ENCODE measurements at regions not wholly inside any gene's neighbourhood (a gene's known extent, or its start where the extent isn't known, plus 50 kb on each side); places are given as distances from the start of the nearest gene placed in this dataset.
"Not testable (repeated sequence)": the region's sequence is repeated elsewhere in the genome, so short reads cannot be mapped to it uniquely, and the experiment has no call there.

DNA sequence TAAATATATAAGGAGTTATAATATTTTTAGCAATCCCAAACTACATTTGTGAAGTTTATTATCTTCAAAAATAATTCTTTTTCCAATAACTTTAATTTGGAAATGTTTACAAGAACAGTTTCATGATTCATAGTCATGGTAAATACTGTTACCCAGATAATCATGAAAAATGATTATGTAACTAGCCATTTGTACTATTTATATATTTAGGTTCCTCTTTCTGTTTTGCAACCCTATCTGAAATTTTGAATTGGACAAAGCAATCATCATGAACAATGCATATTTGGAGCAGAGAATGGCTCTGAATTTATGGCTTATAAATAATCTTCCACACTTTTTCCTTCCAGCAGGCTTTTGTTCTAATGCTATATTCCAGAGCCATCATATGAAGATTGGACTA, 499.7 kb downstream of the SLCO4C1 start:
- Histone ChIP-seq H3K4me1 (ENCODE audit: control insufficient read depth, insufficient read depth, low read length) (no peaks in the 10 kb centered on the region), H3K36me3 (ENCODE audit: control insufficient read depth, insufficient read depth, low read length) (no peaks in the 10 kb centered on the region)

DNA sequence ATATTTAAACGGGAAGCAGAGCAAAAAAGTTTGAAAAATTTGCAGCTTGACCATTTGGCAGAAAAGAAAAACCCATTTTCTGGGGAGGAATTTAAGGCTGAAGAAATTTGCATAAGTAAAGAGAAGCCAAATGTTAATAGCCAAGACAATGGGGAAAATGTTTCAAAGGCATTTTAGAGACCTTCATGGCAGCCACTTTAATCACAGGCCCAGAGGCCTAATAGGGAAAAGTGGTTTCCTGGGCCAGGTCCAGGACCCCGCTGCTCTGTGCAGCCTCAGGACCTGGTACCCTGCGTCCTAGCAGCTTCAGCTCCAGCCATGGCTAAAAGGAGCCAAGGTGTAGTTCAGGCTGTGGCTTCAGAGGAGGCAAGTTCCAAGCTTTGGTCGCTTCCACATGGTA, 507.3 kb downstream of the SLCO4C1 start:
- Histone ChIP-seq H3K27ac (ENCODE audit: insufficient read depth, low read depth, low read length, poor library complexity, severe bottlenecking) (no peak overlapping the region), H3K9me3 (ENCODE audit: control insufficient read depth, low read length) (no peaks in the 10 kb centered on the region), H3K27me3 (ENCODE audit: control insufficient read depth, insufficient read depth, low read length, poor library complexity, severe bottlenecking) (no peaks in the 10 kb centered on the region), H3K4me1 (ENCODE audit: control insufficient read depth, insufficient read depth, low read length) (no peaks in the 10 kb centered on the region), H3K36me3 (ENCODE audit: control insufficient read depth, insufficient read depth, low read length) (no peaks in the 10 kb centered on the region), H3K4me3 (ENCODE audit: insufficient read depth, low read depth, low read length) (no peak overlapping the region)
- 71 to 73% methylated on average over 4 of the region's 4 CpGs for WGBS, 2 experiments

More for the DNA sequence above, 499.7 kb downstream of the SLCO4C1 start:
- Histone ChIP-seq H3K9me3 (ENCODE audit: control insufficient read depth, low read length) (no peaks in the 10 kb centered on the region), H3K27ac (ENCODE audit: insufficient read depth, low read depth, low read length, poor library complexity, severe bottlenecking) (no peak overlapping the region), H3K27me3 (ENCODE audit: control insufficient read depth, insufficient read depth, low read length, poor library complexity, severe bottlenecking) (no peaks in the 10 kb centered on the region), H3K4me3 (ENCODE audit: insufficient read depth, low read depth, low read length) (no peak overlapping the region)

DNA sequence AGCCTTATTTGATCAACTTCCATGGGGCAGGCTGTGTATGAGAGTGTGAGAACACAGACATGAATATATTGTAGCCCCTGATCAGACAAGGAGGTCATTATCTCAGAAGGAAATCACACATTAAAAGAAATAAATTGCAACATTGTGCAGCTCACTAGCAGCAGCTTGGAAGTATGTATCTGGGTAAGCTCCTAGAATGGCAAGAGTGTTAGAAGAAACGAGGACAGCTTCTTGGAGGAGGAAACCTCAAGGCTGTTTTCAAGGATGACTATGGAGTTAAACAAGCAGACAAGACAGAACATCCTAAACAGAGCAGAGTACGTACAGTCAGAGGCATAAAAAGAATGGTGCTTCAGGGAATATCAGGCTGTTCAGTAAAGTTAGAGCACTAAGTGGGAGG, 511.0 kb downstream of the SLCO4C1 start:
- Histone ChIP-seq H3K27ac (ENCODE audit: insufficient read depth, low read depth, low read length, poor library complexity, severe bottlenecking) (no peak overlapping the region), H3K36me3 (ENCODE audit: control insufficient read depth, insufficient read depth, low read length) (no peaks in the 10 kb centered on the region), H3K4me1 (ENCODE audit: control insufficient read depth, insufficient read depth, low read length) (no peaks in the 10 kb centered on the region), H3K9me3 (ENCODE audit: control insufficient read depth, low read length) (no peaks in the 10 kb centered on the region), H3K4me3 (ENCODE audit: insufficient read depth, low read depth, low read length) (no peak overlapping the region), H3K27me3 (ENCODE audit: control insufficient read depth, insufficient read depth, low read length, poor library complexity, severe bottlenecking) (no peaks in the 10 kb centered on the region)
- 88 to 95% methylated on average over 2 of the region's 2 CpGs for WGBS, 2 experiments

DNA sequence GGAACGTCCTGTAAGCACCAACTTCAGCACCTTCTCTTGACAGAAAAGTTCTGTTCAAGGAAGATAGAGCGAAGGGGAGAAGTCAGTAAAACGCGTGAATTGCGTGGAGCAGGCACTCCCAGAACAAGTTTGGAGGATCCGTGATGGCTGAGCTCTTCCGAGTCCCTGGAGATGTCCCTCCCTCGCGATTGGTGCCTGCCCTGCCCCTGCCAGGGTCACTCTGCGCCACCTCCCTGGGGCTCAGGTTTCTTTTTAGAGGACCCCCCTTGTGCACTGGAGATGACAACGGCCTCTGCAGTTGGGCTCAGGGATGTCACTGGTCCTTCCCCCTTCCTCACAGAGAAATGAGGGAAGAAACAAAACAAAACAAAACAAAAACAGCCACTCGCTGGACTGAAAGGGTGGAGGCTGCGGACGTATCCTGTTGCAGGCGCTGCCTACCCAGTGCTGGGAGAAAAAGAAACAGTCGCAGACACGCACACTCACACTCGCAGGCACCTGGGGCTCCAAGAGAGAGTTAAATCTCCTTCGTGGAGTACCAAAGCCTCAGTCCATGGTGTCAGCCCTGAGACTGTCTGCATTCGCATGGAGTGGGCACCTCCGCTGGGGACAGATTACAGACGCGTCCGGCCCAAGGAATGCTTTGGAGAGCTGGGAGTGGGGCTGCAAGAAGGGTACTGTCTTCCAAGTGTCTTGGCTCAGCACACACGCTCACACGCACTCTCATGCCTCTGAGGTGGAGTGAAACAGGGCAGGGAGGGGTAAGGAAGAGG, 512.7 kb downstream of the SLCO4C1 start:
- Histone ChIP-seq H3K4me3 (ENCODE audit: insufficient read depth, low read depth, low read length) (peak overlapping the region; percentile 3), H3K36me3 (ENCODE audit: control insufficient read depth, insufficient read depth, low read length) (no peaks in the 10 kb centered on the region)
- 74 to 77% methylated on average over 26 of the region's 26 CpGs for WGBS, 2 experiments

GRCh38 chr5:101782352-101783103, 513.6 kb downstream of the SLCO4C1 start:
- Histone ChIP-seq H3K4me1 (ENCODE audit: control insufficient read depth, insufficient read depth, low read length) (no peaks in the 10 kb centered on the region), H3K36me3 (ENCODE audit: control insufficient read depth, insufficient read depth, low read length) (no peaks in the 10 kb centered on the region), H3K9me3 (ENCODE audit: control insufficient read depth, low read length) (no peaks in the 10 kb centered on the region), H3K4me3 (ENCODE audit: insufficient read depth, low read depth, low read length) (no peak overlapping the region), H3K27me3 (ENCODE audit: control insufficient read depth, insufficient read depth, low read length, poor library complexity, severe bottlenecking) (no peaks in the 10 kb centered on the region), H3K27ac (ENCODE audit: insufficient read depth, low read depth, low read length, poor library complexity, severe bottlenecking) (no peak overlapping the region)
- WGBS, 2 experiments, result 67 to 74% methylated on average over 10 of the region's 10 CpGs

More for the DNA sequence above, 512.7 kb downstream of the SLCO4C1 start:
- Histone ChIP-seq H3K27me3 (ENCODE audit: control insufficient read depth, insufficient read depth, low read length, poor library complexity, severe bottlenecking) (no peaks in the 10 kb centered on the region), H3K4me1 (ENCODE audit: control insufficient read depth, insufficient read depth, low read length) (no peaks in the 10 kb centered on the region), H3K9me3 (ENCODE audit: control insufficient read depth, low read length) (no peaks in the 10 kb centered on the region), H3K27ac (ENCODE audit: insufficient read depth, low read depth, low read length, poor library complexity, severe bottlenecking) (no peak overlapping the region)

GRCh38 chr5:101751105-101751504, 545.0 kb downstream of the SLCO4C1 start:
- WGBS, 2 experiments, result 82 to 88% methylated on average over 1 to 3 of the region's 3 CpGs
- Histone ChIP-seq H3K36me3 (ENCODE audit: control insufficient read depth, insufficient read depth, low read length) (no peaks in the 10 kb centered on the region), H3K9me3 (ENCODE audit: control insufficient read depth, low read length) (no peaks in the 10 kb centered on the region), H3K27ac (ENCODE audit: insufficient read depth, low read depth, low read length, poor library complexity, severe bottlenecking) (no peak overlapping the region), H3K4me3 (ENCODE audit: insufficient read depth, low read depth, low read length) (no peak overlapping the region), H3K27me3 (ENCODE audit: control insufficient read depth, insufficient read depth, low read length, poor library complexity, severe bottlenecking) (no peaks in the 10 kb centered on the region), H3K4me1 (ENCODE audit: control insufficient read depth, insufficient read depth, low read length) (no peaks in the 10 kb centered on the region)

GRCh38 chr5:101743000-101743399, 553.1 kb downstream of the SLCO4C1 start:
- not testable (repeated sequence) for H3K4me3 ChIP-seq (ENCODE audit: insufficient read depth, low read depth, low read length); H3K9me3 ChIP-seq (ENCODE audit: control insufficient read depth, low read length); H3K27ac ChIP-seq (ENCODE audit: insufficient read depth, low read depth, low read length, poor library complexity, severe bottlenecking); H3K27me3 ChIP-seq (ENCODE audit: control insufficient read depth, insufficient read depth, low read length, poor library complexity, severe bottlenecking); H3K36me3 ChIP-seq (ENCODE audit: control insufficient read depth, insufficient read depth, low read length); H3K4me1 ChIP-seq (ENCODE audit: control insufficient read depth, insufficient read depth, low read length)

DNA sequence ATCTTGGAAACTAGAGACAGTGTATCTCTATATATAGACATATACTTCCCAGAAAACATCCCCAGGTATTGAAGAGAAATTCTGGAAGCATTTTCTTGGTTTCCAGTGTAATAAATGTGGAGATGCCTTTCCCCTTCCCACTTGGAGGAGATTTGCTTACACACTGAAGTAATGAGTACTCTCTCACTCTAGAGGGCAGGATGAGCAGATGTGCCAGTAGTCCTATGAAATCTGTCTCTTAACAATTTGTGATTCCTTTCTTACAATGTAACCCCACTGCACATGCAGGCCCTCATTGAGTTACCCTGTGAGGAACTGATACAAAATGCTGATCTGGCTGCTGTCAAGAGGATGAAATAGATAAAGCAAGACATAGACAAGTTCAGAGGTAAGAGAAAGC, 567.2 kb downstream of the SLCO4C1 start:
- Histone ChIP-seq H3K4me1 (ENCODE audit: control insufficient read depth, insufficient read depth, low read length) (no peaks in the 10 kb centered on the region), H3K36me3 (ENCODE audit: control insufficient read depth, insufficient read depth, low read length) (no peaks in the 10 kb centered on the region), H3K4me3 (ENCODE audit: insufficient read depth, low read depth, low read length) (no peak overlapping the region), H3K9me3 (ENCODE audit: control insufficient read depth, low read length) (no peaks in the 10 kb centered on the region), H3K27ac (ENCODE audit: insufficient read depth, low read depth, low read length, poor library complexity, severe bottlenecking) (no peak overlapping the region), H3K27me3 (ENCODE audit: control insufficient read depth, insufficient read depth, low read length, poor library complexity, severe bottlenecking) (no peaks in the 10 kb centered on the region)

GRCh38 chr5:101721543-101721942, 574.5 kb downstream of the SLCO4C1 start:
- Histone ChIP-seq H3K4me1 (ENCODE audit: control insufficient read depth, insufficient read depth, low read length) (peaks cover 4% of the 10 kb centered on the region), H3K27ac (ENCODE audit: insufficient read depth, low read depth, low read length, poor library complexity, severe bottlenecking) (no peak overlapping the region), H3K36me3 (ENCODE audit: control insufficient read depth, insufficient read depth, low read length) (no peaks in the 10 kb centered on the region), H3K27me3 (ENCODE audit: control insufficient read depth, insufficient read depth, low read length, poor library complexity, severe bottlenecking) (no peaks in the 10 kb centered on the region), H3K9me3 (ENCODE audit: control insufficient read depth, low read length) (no peaks in the 10 kb centered on the region), H3K4me3 (ENCODE audit: insufficient read depth, low read depth, low read length) (no peak overlapping the region)
- WGBS, 2 experiments, result 0% methylated on average over 1 of the region's 1 CpG; no CpG with 5 or more reads in 1 of the 2 experiments

DNA sequence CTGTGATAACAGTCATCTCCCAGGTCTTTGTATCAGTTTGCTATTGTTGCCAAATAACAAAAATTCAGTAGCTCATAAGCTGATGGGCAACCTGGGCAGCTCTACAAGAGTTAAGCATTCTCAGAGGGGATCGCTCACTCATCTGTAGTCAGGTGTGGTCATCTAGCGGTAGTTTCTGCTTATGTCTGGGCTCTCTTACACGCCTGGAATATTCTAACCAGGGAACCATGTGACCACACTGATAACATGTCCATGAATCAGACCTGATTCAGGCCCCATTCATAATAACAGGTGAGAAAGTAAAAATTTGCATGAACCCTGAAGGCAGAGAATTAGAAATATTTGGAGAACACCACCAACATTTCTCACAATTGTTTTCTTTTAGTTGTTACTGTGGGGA, 576.1 kb downstream of the SLCO4C1 start:
- Histone ChIP-seq H3K27me3 (ENCODE audit: control insufficient read depth, insufficient read depth, low read length, poor library complexity, severe bottlenecking) (no peaks in the 10 kb centered on the region), H3K36me3 (ENCODE audit: control insufficient read depth, insufficient read depth, low read length) (no peaks in the 10 kb centered on the region), H3K27ac (ENCODE audit: insufficient read depth, low read depth, low read length, poor library complexity, severe bottlenecking) (no peak overlapping the region), H3K4me3 (ENCODE audit: insufficient read depth, low read depth, low read length) (no peak overlapping the region), H3K9me3 (ENCODE audit: control insufficient read depth, low read length) (no peaks in the 10 kb centered on the region), H3K4me1 (ENCODE audit: control insufficient read depth, insufficient read depth, low read length) (peaks cover 4% of the 10 kb centered on the region)
- 95% methylated on average over 3 of the region's 3 CpGs for WGBS, 2 experiments

All from ectodermal cell (in vitro differentiated cells).